ENCODE measurements at regions not wholly inside any gene's neighbourhood (a gene's known extent, or its start where the extent isn't known, plus 50 kb on each side); places are given as distances from the start of the nearest gene placed in this dataset.
"Not testable (repeated sequence)": the region's sequence is repeated elsewhere in the genome, so short reads cannot be mapped to it uniquely, and the experiment has no call there.

GRCh38 chr3:3446251-3446650 is 266.8 kb upstream of the CRBN start:
- Histone ChIP-seq H3K9me3 (no peaks in the 10 kb centered on the region), H3K36me3 (no peaks in the 10 kb centered on the region), H3K27ac (no peak overlapping the region), H3K27me3 (no peaks in the 10 kb centered on the region), H3K4me3 (no peak overlapping the region), H3K4me1 (no peaks in the 10 kb centered on the region)
- no peak for DNase-seq
- intact Hi-C loops (cut with DNase I; ENCODE audit: low total_unique reads): no loop called here
- TF ChIP-seq POLR2A (IDR thresholded peaks at IDR 0.05): no peak
- TF ChIP-seq, protein P1, sequence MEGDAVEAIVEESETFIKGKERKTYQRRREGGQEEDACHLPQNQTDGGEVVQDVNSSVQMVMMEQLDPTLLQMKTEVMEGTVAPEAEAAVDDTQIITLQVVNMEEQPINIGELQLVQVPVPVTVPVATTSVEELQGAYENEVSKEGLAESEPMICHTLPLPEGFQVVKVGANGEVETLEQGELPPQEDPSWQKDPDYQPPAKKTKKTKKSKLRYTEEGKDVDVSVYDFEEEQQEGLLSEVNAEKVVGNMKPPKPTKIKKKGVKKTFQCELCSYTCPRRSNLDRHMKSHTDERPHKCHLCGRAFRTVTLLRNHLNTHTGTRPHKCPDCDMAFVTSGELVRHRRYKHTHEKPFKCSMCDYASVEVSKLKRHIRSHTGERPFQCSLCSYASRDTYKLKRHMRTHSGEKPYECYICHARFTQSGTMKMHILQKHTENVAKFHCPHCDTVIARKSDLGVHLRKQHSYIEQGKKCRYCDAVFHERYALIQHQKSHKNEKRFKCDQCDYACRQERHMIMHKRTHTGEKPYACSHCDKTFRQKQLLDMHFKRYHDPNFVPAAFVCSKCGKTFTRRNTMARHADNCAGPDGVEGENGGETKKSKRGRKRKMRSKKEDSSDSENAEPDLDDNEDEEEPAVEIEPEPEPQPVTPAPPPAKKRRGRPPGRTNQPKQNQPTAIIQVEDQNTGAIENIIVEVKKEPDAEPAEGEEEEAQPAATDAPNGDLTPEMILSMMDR (IDR thresholded peaks at IDR 0.05): no peak

- Histone ChIP-seq H3K4me3 (no peak overlapping the region), H3K9me3 (no peaks in the 10 kb centered on the region), H3K27ac (no peak overlapping the region), H3K36me3 (no peaks in the 10 kb centered on the region), H3K27me3 (no peaks in the 10 kb centered on the region), H3K4me1 (no peaks in the 10 kb centered on the region)
- DNase-seq: no peak
- intact Hi-C loops (cut with DNase I; ENCODE audit: low total_unique reads): no loop called here
- TF ChIP-seq, protein P1 (IDR thresholded peaks at IDR 0.05): no peak
- TF ChIP-seq POLR2A (IDR thresholded peaks at IDR 0.05): no peak
Measured at GRCh38 chr3:3443482-3443881, 264.0 kb upstream of the CRBN start.

DNA sequence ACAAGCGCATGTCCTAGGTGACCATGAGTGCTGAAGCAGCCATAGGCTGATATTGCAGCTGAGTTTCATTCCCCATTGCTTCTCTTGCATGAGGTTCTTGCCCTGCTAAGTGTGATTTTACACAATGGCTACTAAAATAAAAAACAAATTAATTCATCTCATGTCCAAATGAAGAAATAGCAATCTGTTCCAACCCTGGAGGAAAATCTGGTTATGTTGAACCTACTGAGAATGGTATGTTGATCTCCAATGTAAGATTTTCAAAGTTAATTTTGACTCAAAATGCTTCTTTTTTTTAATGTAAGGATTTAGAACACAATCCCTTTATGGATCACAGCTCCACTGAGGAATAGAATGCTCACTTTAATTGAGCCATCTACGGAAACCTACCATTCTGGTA is 254.2 kb upstream of the CRBN start:
- Histone ChIP-seq H3K36me3 (no peaks in the 10 kb centered on the region), H3K4me1 (no peaks in the 10 kb centered on the region), H3K27ac (no peak overlapping the region), H3K27me3 (no peaks in the 10 kb centered on the region), H3K4me3 (no peak overlapping the region), H3K9me3 (no peaks in the 10 kb centered on the region)
- intact Hi-C loops (cut with DNase I; ENCODE audit: low total_unique reads): no loop called here
- no peak for DNase-seq
- TF ChIP-seq, protein P1 (IDR thresholded peaks at IDR 0.05): no peak
- TF ChIP-seq POLR2A (IDR thresholded peaks at IDR 0.05): no peak

- intact Hi-C loops (cut with DNase I; ENCODE audit: low total_unique reads): no loop called here
Measured at GRCh38 chr3:3429841-3430240, 250.3 kb upstream of the CRBN start.

GRCh38 chr3:3407707-3408106 is 228.2 kb upstream of the CRBN start:
- H3K27me3 ChIP-seq; H3K36me3 ChIP-seq; DNase-seq; H3K4me3 ChIP-seq; intact Hi-C loops (cut with DNase I; ENCODE audit: low total_unique reads); H3K27ac ChIP-seq; H3K9me3 ChIP-seq; H3K4me1 ChIP-seq: not testable (repeated sequence)

More at GRCh38 chr3:3429841-3430240, 250.3 kb upstream of the CRBN start:
- TF ChIP-seq POLR2A (IDR thresholded peaks at IDR 0.05): no peak
- TF ChIP-seq, protein P1 (IDR thresholded peaks at IDR 0.05): no peak
- no peaks in the 10 kb centered on the region for H3K9me3 ChIP-seq
- H3K27ac ChIP-seq: no peak overlapping the region
- H3K27me3 ChIP-seq: no peaks in the 10 kb centered on the region
- DNase-seq: no peak
- no peak overlapping the region for H3K4me3 ChIP-seq
- H3K4me1 ChIP-seq: no peaks in the 10 kb centered on the region
- H3K36me3 ChIP-seq: no peaks in the 10 kb centered on the region

DNA sequence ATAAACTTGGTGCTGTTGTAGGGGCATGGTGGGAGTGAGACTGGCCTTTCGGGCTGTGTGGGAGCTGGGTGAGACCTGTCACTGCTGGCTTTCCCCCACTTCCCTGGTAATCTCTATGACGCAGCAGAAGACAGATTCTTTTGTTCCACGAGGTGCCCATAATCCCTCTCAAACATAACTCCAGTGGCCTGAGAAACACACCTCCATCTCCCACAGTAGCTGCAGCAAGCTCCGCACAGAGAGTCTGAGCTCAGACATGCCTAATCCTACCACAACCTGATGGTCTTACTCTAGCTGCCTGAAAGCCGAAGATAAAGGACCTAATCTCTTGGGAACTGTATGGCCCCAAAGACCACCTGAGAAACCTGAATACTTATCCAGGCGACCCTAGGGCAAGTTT is 225.6 kb upstream of the CRBN start:
- Histone ChIP-seq H3K9me3 (no peaks in the 10 kb centered on the region), H3K36me3 (no peaks in the 10 kb centered on the region), H3K4me1 (no peaks in the 10 kb centered on the region), H3K4me3 (no peak overlapping the region), H3K27me3 (no peaks in the 10 kb centered on the region), H3K27ac (no peak overlapping the region)
- no peak for DNase-seq
- intact Hi-C loops (cut with DNase I; ENCODE audit: low total_unique reads): no loop called here
- no peak for TF ChIP-seq POLR2A (IDR thresholded peaks at IDR 0.05)
- TF ChIP-seq, protein P1 (IDR thresholded peaks at IDR 0.05): no peak

Measured in uterus (tissue), 3 donors.